Adipose tissue (tissue), 3 donors: ENCODE measurements at regions not wholly inside any gene's neighbourhood (a gene's known extent, or its start where the extent isn't known, plus 50 kb on each side); places are given as distances from the start of the nearest gene placed in this dataset.

Source experiments
- H3K27ac ChIP-seq: one replicate; pipeline ENCODE4 v1.5.1; 2013; ENCODE audit warnings: low read depth, low read length
- WGBS, 3 donors: extraction: QIAGEN DNeasy Blood & Tissue Kit; methylation state at CpG; one replicate each; pipeline ENCODE4 v1.1.7; 2013; 5-methylcytosine and 5-hydroxymethylcytosine counted together
- donor health status: healthy with polysubstance abuse.
- donor health status: Bipolar disorder and iron deficiency.
- donor health status: healthy.

DNA sequence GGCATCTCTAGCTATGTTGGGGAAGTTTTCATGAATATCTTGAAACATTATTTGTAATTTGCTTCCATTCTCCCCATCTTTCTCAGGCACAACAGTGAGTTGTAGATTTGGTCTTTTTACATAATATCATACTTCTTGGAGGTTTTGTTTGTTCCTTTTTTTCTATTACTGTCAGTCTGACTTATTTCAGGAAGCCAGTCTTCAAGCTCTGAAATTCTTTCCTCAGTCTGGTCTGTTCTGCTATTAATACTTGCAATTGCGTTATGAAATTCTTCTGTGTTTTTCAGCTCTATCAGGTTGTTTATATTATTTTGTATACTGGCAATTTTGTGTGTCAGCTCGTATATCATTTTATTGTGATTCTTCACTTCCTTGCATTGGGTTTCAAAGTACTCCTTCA is 424.6 kb upstream of the PTBP2 start:
- 66 to 78% (median 70%) methylated on average over 2 of the region's 2 CpGs for WGBS, 3 donors
- H3K27ac ChIP-seq = no peak overlapping the region

DNA sequence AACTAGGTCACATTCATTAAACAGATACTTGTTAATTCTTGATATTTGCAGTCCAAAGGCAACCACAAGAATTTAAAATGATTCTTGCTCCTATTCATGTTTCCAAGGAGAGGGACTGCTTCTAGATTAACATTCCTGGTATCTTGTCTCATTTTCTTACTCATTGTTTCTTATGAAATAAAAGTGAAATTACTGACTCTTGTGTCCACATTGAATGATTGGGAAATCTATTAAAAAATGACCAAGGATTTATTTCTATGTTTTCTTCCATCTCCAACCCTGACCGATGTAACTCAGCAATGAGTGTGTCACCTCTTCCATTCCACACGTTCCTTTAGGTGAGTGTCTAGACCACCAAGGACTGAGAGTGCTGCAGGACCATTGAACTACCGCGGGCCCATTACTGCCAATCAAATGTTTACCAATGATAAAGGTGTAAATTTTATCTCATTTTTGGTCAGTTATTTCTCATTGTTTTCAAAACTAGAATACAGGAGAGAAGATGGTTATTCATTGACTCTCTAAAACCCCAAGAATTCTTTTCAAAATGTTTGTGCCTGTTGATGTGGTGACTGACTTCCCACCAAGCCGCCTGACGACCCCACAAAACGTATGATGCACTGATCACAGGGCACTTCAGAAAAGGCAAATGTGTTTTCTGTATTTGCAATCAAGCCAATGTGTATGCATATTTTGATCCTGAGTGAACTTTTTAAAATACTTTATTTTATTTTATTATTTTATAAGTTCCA is 414.6 kb upstream of the PTBP2 start:
- WGBS, 3 donors = 67 to 91% (median 74%) methylated on average over 7 of the region's 7 CpGs

DNA sequence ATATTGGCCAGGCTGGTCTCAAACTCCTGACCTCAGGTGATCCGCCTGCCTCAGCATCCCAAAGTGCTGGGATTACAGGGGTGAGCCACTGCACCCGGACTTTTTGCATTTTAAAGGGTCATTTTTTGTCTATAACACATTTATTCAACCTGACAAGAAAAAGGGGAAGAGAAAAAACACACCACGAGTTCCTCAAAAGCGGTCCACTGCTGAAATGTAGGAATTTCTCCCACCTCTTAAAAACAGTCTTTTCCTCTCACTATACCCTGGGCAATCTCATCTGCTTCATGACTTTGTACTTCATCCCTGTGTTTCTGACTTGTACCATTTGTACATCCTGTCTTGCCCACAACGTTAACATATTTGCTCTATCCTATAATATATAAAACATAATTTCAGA is 413.3 kb upstream of the PTBP2 start:
- H3K27ac ChIP-seq = no peak overlapping the region
- WGBS, 3 donors = 49 to 68% (median 60%) methylated on average over 5 of the region's 5 CpGs

More for the DNA sequence above, 414.6 kb upstream of the PTBP2 start:
- H3K27ac ChIP-seq = no peak overlapping the region

DNA sequence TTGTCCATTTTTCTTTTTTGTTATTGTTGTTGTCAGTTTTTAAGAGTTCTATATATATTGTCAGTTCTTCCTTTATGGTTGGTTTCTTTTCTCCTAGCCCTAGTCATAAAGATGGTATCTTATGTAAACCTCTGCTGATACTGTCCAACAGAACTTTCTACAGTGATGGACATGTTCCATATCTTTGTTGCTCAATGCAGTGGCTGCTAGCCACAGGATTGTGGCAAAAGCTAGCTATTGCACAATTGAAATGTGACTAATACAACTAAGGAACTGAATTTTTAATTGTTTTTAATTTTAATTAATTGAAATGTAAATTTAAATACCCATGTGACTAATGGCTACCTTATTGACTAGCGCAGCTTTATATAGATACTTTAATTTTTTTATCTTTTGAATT is 411.8 kb upstream of the PTBP2 start:
- H3K27ac ChIP-seq = no peak overlapping the region
- 82 to 92% (median 84%) methylated on average over 1 of the region's 1 CpG for WGBS, 3 donors

DNA sequence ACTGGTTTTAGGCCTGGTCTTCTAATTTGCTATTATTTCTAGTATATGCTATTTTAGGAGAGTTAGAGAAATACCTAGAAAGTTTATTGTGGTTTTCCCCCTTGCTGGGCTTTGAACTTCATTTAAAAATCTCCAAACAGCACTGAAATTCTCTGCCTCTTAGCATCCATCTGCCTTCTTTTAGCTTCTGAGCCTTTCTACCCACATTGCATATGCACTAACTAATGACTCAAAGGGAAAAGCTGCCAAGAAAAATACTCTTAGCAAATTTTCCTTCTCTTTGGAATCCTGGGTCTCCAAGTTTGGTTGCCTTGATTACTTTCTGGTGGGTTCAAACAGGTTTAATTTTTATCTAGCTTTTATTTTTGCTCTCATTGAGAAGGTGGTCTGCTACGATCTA is 408.4 kb upstream of the PTBP2 start:
- no peak overlapping the region for H3K27ac ChIP-seq
- WGBS, 3 donors = 77 to 95% (median 94%) methylated on average over 1 of the region's 1 CpG

DNA sequence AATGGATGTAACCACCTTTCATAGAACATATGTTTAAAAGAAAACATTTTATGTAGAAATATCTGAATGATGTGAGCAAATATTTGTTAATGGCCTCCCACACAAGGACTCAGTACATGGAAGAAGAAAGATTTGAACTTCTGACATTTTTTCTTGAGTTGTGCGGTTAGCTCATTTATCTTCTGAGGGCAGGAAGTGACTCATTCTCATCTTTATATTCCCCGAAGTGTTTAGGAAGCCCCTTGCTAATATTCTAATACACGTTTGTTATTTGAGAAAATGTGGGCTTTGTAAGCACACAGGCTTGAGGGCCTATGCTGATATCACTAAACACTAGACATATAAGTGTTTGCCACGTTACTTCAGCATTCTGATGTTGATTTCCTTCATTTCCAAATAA is 392.5 kb upstream of the PTBP2 start:
- H3K27ac ChIP-seq = no peak overlapping the region
- 38 to 49% (median 46%) methylated on average over 4 of the region's 4 CpGs for WGBS, 3 donors

DNA sequence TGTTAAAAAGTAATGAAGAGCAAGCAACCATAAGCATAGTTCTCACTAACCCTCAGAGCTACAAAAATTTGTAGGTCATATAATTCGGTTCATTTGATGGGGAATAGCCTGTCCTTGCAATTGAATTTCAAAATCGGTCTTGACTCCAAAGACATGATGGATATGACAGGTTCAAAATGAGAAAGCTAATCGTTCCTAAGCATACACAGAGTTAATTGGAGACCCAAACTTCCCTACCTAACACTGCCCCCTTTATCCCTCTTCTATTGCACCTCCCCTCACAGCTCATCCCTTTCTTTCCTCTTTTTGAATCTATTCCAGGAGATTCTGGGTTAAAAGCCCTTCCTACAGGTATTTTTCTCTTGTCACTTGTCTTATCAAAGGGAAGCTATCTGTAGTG is 390.0 kb upstream of the PTBP2 start:
- H3K27ac ChIP-seq = no peak overlapping the region
- WGBS, 3 donors = 62 to 89% (median 85%) methylated on average over 3 of the region's 3 CpGs

DNA sequence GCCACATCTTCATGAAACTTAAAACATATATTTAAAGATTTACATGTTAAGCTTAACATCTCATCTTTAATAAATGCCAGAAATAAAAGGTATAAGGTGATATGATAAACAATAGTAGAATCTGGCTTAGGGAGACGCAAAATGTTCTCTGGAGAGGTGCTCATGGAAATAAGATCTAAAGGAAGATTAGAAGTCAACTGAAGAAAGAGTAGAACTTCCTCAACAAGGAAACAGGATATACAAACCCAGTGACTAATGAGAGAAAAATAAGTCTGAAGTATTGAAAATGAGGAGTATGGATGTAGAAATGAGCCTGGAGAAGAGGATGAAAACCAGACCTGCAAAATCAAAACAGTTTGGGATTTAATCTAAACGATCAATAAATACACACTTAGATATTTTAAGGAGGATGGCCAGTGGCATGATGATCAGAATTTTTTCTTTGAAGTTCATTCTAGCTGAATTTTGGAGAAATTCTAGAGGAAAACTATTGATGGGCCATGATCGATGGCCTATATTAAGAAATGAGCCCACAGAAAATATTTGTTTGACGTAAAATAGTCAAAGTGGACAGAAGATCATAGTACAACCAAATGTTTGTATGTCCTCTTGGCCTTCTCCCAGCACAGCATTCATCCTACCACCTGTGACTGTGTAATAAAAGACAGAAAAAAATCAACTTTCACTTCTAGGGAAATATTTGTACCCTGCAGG is 387.9 kb upstream of the PTBP2 start:
- no peak overlapping the region for H3K27ac ChIP-seq
- 65 to 81% (median 75%) methylated on average over 4 of the region's 4 CpGs for WGBS, 3 donors

DNA sequence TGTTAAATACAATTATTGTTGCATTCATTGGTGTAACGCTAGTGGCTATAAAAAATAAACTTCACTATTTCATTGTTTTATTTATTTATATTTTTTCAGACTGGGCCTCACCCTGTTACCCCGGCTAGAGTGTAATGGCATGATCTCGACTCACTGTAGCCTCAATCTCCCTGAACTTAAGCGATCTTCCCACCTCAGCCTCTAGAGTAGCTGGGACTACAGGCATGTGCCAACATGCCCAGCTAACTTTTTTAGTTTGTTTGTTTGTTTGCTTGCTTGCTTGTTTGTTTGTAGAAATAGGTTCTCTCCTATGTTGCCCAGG is 387.4 kb upstream of the PTBP2 start:
- 82 to 94% (median 92%) methylated on average over 4 of the region's 4 CpGs for WGBS, 3 donors
- no peak overlapping the region for H3K27ac ChIP-seq

DNA sequence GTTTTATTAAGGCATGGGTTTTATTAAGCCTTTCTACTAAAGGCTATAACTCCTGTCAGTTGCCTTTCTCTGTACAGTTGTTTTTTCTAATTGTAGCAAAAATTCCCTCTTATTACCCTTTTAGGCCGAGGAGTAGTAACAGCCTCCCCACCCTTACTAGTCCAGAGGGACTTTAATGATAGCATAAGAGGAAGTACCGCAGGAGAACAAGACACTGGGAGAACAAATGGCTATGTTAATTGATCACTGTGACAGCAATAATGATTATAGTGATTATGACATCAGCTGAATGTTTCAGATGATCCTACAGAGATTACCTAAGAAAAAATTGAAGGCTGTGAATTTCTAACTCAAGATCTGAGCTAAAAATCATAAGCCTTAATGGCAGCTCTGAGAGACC is 383.0 kb upstream of the PTBP2 start:
- no peak overlapping the region for H3K27ac ChIP-seq
- WGBS, 3 donors = 61 to 75% (median 73%) methylated on average over 2 of the region's 2 CpGs

DNA sequence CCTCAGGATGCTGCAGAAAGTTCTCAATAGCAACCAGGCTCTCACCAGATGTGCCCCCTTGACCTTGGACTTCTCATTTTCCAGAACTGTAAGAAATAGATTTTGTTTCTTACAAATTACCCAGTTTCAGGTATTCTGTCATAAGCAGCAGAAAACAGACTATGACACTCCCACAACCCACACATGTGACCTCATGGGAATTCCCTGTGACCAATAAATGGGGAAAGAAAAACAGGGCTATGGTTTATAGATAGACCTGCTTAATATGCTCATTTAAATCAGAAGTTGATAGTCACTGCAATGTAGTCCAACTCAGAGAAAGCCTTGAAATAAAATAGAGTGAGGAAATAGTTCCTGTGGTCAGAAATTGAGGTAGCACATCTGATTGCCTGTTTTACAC is 380.9 kb upstream of the PTBP2 start:
- H3K27ac ChIP-seq = no peak overlapping the region

DNA sequence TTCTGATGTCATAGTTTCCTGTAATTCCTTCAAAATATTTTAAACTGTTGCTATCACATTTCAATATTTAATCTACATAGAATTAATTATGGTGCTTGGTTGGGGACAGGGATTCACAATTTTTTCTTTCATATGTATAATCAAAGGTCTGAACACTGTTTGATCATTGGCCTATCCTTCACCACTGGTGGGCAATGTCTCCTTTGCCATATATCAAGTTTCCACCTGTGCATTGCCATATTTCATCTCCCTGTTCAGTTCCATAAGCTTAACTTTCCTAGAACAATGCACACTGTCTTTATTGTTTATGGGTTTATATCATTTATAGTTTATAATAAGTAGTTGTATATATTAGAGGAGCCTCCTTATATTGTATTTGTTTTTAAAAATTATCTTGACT is 374.9 kb upstream of the PTBP2 start:
- no peak overlapping the region for H3K27ac ChIP-seq

DNA sequence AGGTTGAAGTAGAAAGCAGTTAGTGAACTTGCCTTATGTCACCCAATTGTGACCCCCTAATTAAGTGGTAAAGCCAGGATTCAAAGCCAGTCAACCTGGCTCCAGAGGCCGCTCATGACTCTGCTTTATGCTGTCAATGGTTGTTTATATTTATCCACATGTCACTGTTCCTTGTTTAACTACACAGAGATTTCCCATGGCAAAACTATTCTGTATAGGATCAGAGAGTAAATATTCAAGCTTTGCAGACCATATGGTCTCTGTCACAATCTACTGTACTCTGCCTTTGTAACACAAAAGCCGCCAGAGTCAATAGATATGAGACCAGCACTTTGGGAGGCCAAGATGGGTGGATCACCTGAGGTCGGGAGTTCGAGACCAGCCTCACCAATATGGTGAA is 371.7 kb upstream of the PTBP2 start:
- no peak overlapping the region for H3K27ac ChIP-seq
- 75 to 91% (median 87%) methylated on average over 4 of the region's 4 CpGs for WGBS, 3 donors

DNA sequence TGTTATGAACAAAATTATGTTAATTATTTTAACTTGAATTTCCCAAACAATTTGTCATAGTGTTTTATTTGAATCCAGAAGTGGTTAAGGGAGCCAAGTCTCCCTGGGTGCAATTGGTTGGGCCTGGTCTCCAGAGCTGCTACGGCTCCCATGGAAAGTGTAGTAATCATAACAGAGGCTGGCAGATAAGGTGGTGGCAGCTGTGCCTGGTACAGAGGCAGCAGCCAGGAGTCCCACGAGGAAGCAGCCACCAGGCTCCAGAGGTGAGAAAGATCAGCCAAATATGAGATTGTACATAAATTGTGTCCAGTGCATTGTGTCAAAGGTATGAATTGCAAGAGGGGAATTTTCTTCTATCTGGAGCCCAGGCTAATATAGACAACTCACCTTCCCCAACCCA is 368.9 kb upstream of the PTBP2 start:
- no peak overlapping the region for H3K27ac ChIP-seq
- WGBS, 3 donors = 49 to 78% (median 68%) methylated on average over 2 of the region's 2 CpGs

DNA sequence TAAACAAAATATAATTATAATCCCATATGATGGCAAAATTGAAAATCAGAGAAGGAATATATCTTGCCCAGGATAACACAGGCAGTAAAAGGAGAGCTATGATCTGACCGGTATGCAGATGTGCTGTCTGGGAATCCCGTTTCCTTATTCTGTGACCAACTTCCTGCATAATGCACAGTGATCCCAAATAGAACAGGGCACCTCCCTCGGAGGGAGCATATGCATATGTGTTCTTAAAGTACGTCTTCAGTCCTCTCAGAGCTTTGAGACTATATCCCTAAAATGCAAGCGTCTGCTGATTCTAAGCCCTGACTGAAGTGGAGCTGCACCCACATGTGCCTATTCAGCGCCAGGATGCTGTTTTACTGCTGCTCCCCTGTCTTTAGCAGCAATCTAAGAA is 366.1 kb upstream of the PTBP2 start:
- 58 to 62% (median 59%) methylated on average over 6 of the region's 6 CpGs for WGBS, 3 donors
- no peak overlapping the region for H3K27ac ChIP-seq

DNA sequence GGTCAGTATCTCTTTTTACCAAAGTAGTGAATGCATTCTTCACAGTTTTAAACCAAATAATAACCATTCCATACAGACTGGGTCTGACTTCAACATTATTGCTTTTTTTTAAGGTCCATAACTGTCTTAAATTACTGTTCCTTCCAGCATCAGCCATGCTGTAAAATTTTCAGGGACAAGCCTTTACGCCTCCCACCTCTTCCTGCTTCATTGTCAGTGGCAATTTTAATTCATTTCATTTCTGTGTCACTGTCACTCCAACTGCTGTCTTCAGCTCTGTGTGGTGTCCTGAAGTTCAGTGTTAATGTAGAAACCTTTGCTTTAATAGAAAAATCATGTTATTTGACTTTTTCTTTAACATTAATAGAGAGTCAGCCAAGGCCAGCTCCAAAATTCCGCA is 365.6 kb upstream of the PTBP2 start:
- no peak overlapping the region for H3K27ac ChIP-seq
- WGBS, 3 donors = 69 to 85% (median 81%) methylated on average over 2 of the region's 2 CpGs

DNA sequence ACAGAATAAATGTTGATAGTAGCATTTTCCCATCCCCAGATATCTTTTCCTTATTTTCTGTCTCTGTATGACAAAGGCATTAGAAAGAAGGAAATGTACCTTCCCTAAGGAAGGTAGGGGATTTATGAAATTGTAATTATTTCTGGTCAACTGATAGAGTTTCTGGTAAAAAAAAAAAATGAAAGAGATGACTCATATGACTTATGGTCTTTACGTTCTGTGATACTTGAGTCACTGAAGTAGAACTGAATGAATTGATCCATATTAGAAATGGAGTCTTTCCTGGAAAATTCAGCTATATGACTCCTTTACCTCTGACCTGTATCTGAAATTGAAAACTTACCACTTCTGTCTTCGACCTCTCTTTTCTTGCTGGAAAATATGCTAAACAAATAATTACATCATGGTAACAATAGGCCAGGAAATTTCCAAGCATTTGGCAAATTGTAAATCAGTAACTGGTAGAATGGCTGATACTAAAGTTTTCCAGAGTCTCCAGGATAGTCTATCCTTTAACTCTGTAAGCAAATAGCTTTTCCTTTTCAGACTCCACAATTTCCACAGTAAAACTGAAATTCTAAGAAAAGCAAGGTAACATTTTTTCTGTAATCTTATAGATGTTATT is 364.3 kb upstream of the PTBP2 start:
- H3K27ac ChIP-seq = no peak overlapping the region
- WGBS, 3 donors = 65 to 75% (median 73%) methylated on average over 2 of the region's 2 CpGs

DNA sequence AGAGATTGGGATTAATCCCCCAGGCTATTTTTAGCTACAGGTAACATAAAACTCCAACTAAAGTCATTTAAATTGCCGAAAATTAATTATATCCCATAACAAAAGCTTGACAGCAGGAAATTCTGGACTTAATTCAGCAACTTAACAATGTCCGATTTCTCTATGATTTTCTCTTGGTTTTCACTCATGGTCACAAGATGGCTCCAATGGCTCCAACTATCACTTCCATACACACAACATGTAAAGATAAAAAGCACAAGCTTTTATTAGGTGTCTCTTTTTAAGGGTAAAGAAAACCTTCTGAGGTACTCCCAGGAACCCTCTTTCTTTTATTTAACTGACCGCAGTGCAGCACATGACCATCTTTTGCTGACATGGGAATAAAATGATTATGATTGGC is 363.5 kb upstream of the PTBP2 start:
- WGBS, 3 donors = 64 to 93% (median 72%) methylated on average over 3 of the region's 3 CpGs
- H3K27ac ChIP-seq = no peak overlapping the region

DNA sequence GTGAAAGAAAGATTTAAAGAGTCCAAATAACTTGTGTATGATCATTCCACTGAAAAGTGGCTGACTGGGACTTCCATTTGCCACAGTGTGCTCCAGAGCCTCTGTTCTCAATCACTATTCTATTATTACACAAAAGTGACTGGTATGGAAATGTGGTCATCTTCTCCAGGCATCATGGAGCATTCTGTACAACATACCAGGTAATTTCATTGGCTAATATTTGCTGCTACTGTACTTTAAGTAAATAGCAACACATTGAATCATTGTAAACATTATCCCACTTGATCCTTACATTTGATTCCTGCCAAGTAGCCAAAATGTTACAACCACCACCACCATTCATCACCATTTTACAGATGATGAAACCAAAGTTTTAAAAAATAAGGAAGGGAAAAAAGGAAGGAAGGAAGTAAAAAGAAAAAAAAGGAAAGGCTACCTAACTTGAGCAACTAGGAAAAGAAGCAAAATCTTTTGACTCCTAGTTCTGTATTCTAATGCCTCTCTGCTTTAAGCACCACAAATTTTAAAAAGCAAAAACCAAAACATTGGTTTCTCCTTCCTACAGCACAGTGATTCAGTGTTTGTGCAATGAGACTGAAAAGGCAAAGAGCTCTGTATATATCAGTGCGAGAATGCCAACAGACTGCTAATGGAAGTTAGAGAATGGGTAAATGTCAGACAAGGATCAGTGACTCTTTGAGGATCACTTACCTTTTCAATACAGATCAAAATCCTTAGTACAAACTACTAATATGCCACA is 361.4 kb upstream of the PTBP2 start:
- no peak overlapping the region for H3K27ac ChIP-seq
- 63 to 96% (median 88%) methylated on average over 1 of the region's 1 CpG for WGBS, 3 donors
